GM12874 (cell line): ENCODE measurements at regions not wholly inside any gene's neighbourhood (a gene's known extent, or its start where the extent isn't known, plus 50 kb on each side); places are given as distances from the start of the nearest gene placed in this dataset.

Experiments used
- CTCF ChIP-seq: IDR thresholded peaks from 2 replicates; pipeline ENCODE4 v1.5.1; 2011; ENCODE audit warnings: low read depth, mild to moderate bottlenecking, control low read depth, low read length, moderate library complexity; ENCODE audit not compliant: insufficient read depth

- no peak for TF ChIP-seq CTCF
Observed at GRCh38 chr1:177847843-177848242, 122.0 kb downstream of the SEC16B start.

- TF ChIP-seq CTCF: no peak
Observed at GRCh38 chr1:177838907-177839485, 130.9 kb downstream of the SEC16B start.

- TF ChIP-seq CTCF: no peak
Observed at GRCh38 chr1:177833631-177834030, 136.2 kb downstream of the SEC16B start.

- no peak for TF ChIP-seq CTCF
Observed at GRCh38 chr1:177830531-177831135, 139.2 kb downstream of the SEC16B start.

- no peak for TF ChIP-seq CTCF
Observed at GRCh38 chr1:177825276-177825901, 144.5 kb downstream of the SEC16B start.

- no peak for TF ChIP-seq CTCF
Observed at GRCh38 chr1:177824508-177824982, 145.3 kb downstream of the SEC16B start.

GRCh38 chr1:177820213-177820612 is 149.6 kb downstream of the SEC16B start:
- TF ChIP-seq CTCF: no peak
